Neural cell (in vitro differentiated cells): ENCODE measurements at regions not wholly inside any gene's neighbourhood (a gene's known extent, or its start where the extent isn't known, plus 50 kb on each side); places are given as distances from the start of the nearest gene placed in this dataset.

Experiments used
- H2AFZ ChIP-seq: fragments of 200-600, 300-800 bp; sonication (generic), shearing (Covaris generic); 2 replicates; pipeline ENCODE4 v1.6.0; 2014; ENCODE audit warnings: low read depth, mild to moderate bottlenecking, antibody characterized with exemption, low read length, moderate library complexity
- H3F3A ChIP-seq: fragments of 200-600 bp; shearing (Covaris generic); 2 replicates; pipeline ENCODE4 v1.6.1; 2016; ENCODE audit warnings: mild to moderate bottlenecking, moderate library complexity, mixed read lengths, antibody characterized with exemption, low read length; ENCODE audit not compliant: insufficient read depth, poor library complexity, severe bottlenecking
- H3K27ac ChIP-seq: fragments of 200-600, 300-800 bp; sonication (generic), shearing (Covaris generic); 2 replicates; pipeline ENCODE4 v1.5.1; 2014; ENCODE audit warnings: mild to moderate bottlenecking, low read length, moderate library complexity
- H3K27me3 ChIP-seq: fragments of 300-800, 200-600 bp; sonication (generic), shearing (Covaris generic); 2 replicates; pipeline ENCODE4 v1.6.0; 2014; ENCODE audit warnings: mild to moderate bottlenecking, low read depth, low read length, moderate library complexity; ENCODE audit not compliant: insufficient read depth
- H3K36me3 ChIP-seq: fragments of 300-800, 200-600 bp; sonication (generic), shearing (Covaris generic); 2 replicates; pipeline ENCODE4 v1.5.1; 2014; ENCODE audit warnings: mild to moderate bottlenecking, antibody characterized with exemption, low read length, moderate library complexity; ENCODE audit not compliant: insufficient read depth
- H3K4me2 ChIP-seq: fragments of 300-800, 200-600 bp; sonication (generic), shearing (Covaris generic); 2 replicates; pipeline ENCODE4 v1.6.0; 2014; ENCODE audit warnings: mild to moderate bottlenecking, low read length
- H3K4me3 ChIP-seq: fragments of 300-800, 200-600 bp; sonication (generic), shearing (Covaris generic); 2 replicates; pipeline ENCODE4 v1.5.1; 2014; ENCODE audit warnings: mild to moderate bottlenecking, low read length, moderate library complexity
- H3K79me2 ChIP-seq: fragments of 200-600 bp; shearing (Covaris generic); replicated peaks from 2 replicates; pipeline ENCODE4 v1.6.0; 2014; ENCODE audit warnings: mild to moderate bottlenecking, low read length, moderate library complexity; ENCODE audit not compliant: insufficient read depth
- H3K9ac ChIP-seq: fragments of 300-800, 200-600 bp; sonication (generic), shearing (Covaris generic); 2 replicates; pipeline ENCODE4 v1.6.1; 2016; ENCODE audit warnings: mild to moderate bottlenecking, low read length, mixed read lengths
- H3K9me2 ChIP-seq: fragments of 200-600 bp; shearing (Covaris generic); 2 replicates; pipeline ENCODE4 v1.6.1; 2016; ENCODE audit warnings: mild to moderate bottlenecking, low read length, mixed read lengths; ENCODE audit not compliant: insufficient read depth
- H3K9me3 ChIP-seq: fragments of 200-600, 300-800 bp; sonication (generic), shearing (Covaris generic); 2 replicates; pipeline ENCODE4 v1.6.1; 2016; ENCODE audit warnings: mild to moderate bottlenecking, mixed run types, low read length, moderate library complexity, mixed read lengths
- H4K20me1 ChIP-seq: fragments of 200-600 bp; shearing (Covaris generic); 2 replicates; pipeline ENCODE4 v1.6.1; 2016; ENCODE audit warnings: mild to moderate bottlenecking, mixed run types; ENCODE audit not compliant: insufficient read depth
- CTCF ChIP-seq: fragments of 450-650 bp; IDR thresholded peaks from 2 replicates; pipeline ENCODE4 v1.5.1; 2014; ENCODE audit warnings: antibody characterized with exemption, mild to moderate bottlenecking, moderate library complexity; ENCODE audit not compliant: poor library complexity, severe bottlenecking
- EP300 ChIP-seq: fragments of 450-650 bp; conservative IDR thresholded peaks from 2 replicates; pipeline ENCODE4 v1.6.1; 2014; ENCODE audit warnings: antibody characterized with exemption, mild to moderate bottlenecking, moderate library complexity; ENCODE audit not compliant: poor library complexity, severe bottlenecking
- EZH2 ChIP-seq: fragments of 200-600, 300-800 bp; shearing (Covaris generic), sonication (generic); IDR thresholded peaks from 2 replicates; pipeline ENCODE4 v1.6.1; 2014; ENCODE audit warnings: antibody characterized with exemption, low read length, borderline replicate concordance, mild to moderate bottlenecking; ENCODE audit not compliant: insufficient read depth, poor library complexity, severe bottlenecking
- MXI1 ChIP-seq: fragments of 450-650 bp; conservative IDR thresholded peaks from 2 replicates; pipeline ENCODE4 v1.6.1; 2014; ENCODE audit warnings: antibody characterized with exemption, mild to moderate bottlenecking; ENCODE audit not compliant: poor library complexity, severe bottlenecking
- POLR2AphosphoS5 ChIP-seq: IDR thresholded peaks from 2 replicates; pipeline ENCODE4 v1.6.1; 2012
- RAD21 ChIP-seq: fragments of 450-650 bp; conservative IDR thresholded peaks from 2 replicates; pipeline ENCODE4 v1.6.1; 2014; ENCODE audit warnings: antibody characterized with exemption, mild to moderate bottlenecking, moderate library complexity
- REST ChIP-seq: IDR thresholded peaks from 2 replicates; pipeline ENCODE4 v1.6.1; 2012; ENCODE audit warnings: borderline replicate concordance
- SMC3 ChIP-seq: fragments of 450-650 bp; conservative IDR thresholded peaks from 2 replicates; pipeline ENCODE4 v1.6.1; 2014; ENCODE audit warnings: antibody characterized with exemption, mild to moderate bottlenecking, moderate library complexity; ENCODE audit not compliant: poor library complexity
- TAF1 ChIP-seq: IDR thresholded peaks from 2 replicates; pipeline ENCODE4 v1.6.1; 2012; ENCODE audit warnings: low read depth

GRCh38 chr15:31745841-31746240 is 284.5 kb upstream of the CHRNA7 start:
- H2AFZ ChIP-seq, result no peak overlapping the region
- no peak for TF ChIP-seq TAF1
- no peak for TF ChIP-seq EP300
- TF ChIP-seq EZH2, result no peak
- no peak for TF ChIP-seq SMC3
- no peak for TF ChIP-seq MXI1
- TF ChIP-seq REST, result no peak
- H3K9me3 ChIP-seq, result peaks cover 4% of the 10 kb centered on the region
- no peak overlapping the region for H3K9ac ChIP-seq
- no peaks in the 10 kb centered on the region for H3F3A ChIP-seq
- no peak overlapping the region for H3K4me3 ChIP-seq
- no peaks in the 10 kb centered on the region for H3K9me2 ChIP-seq
- no peaks in the 10 kb centered on the region for H3K36me3 ChIP-seq
- no peaks in the 10 kb centered on the region for H3K27me3 ChIP-seq
- H3K27ac ChIP-seq, result no peak overlapping the region
- no peak overlapping the region for H3K4me2 ChIP-seq
- no peaks in the 10 kb centered on the region for H4K20me1 ChIP-seq
- no peaks in the 10 kb centered on the region for H3K79me2 ChIP-seq

GRCh38 chr15:31752065-31752762 is 278.1 kb upstream of the CHRNA7 start:
- no peaks in the 10 kb centered on the region for H3K79me2 ChIP-seq
- no peaks in the 10 kb centered on the region for H3K9me2 ChIP-seq
- no peak overlapping the region for H3K27ac ChIP-seq
- H2AFZ ChIP-seq, result no peak overlapping the region
- no peak overlapping the region for H3K4me3 ChIP-seq
- no peaks in the 10 kb centered on the region for H3F3A ChIP-seq
- H4K20me1 ChIP-seq, result no peaks in the 10 kb centered on the region
- no peak overlapping the region for H3K9ac ChIP-seq
- no peaks in the 10 kb centered on the region for H3K9me3 ChIP-seq
- no peaks in the 10 kb centered on the region for H3K27me3 ChIP-seq
- no peaks in the 10 kb centered on the region for H3K36me3 ChIP-seq
- no peak overlapping the region for H3K4me2 ChIP-seq
- TF ChIP-seq MXI1 (no peak), RAD21 (no peak), POLR2AphosphoS5 (no peak), CTCF (no peak), EZH2 (no peak), SMC3 (no peak), EP300 (no peak), TAF1 (no peak), REST (no peak)
